Activated CD8-positive, alpha-beta memory T cell treated with anti-CD3 and anti-CD28 coated beads, Interleukin-2, amount 10 ng/mL, durations not matched to agents 7 days and 5 days (primary cell): ENCODE measurements at regions not wholly inside any gene's neighbourhood (a gene's known extent, or its start where the extent isn't known, plus 50 kb on each side); places are given as distances from the start of the nearest gene placed in this dataset.
"Not testable (repeated sequence)": the region's sequence is repeated elsewhere in the genome, so short reads cannot be mapped to it uniquely, and the experiment has no call there.

ENCODE experiments used
- ATAC-seq: fragments of 150-1000 bp; cut with Tn5 transposase; one replicate; pipeline ENCODE4 v1.10.0; 2021; ENCODE audit warnings: moderate library complexity
- CTCF ChIA-PET: fragments of 350-600 bp; sonication (Branson Sonifier 250); formaldehyde crosslinking; loops from one replicate; lab custom pipeline; 2021; ENCODE audit warnings: antibody characterized with exemption; lab: Charles Lee
- DNase-seq: peaks from one replicate; pipeline ENCODE4 v3.0.0-alpha.2; 2020
- H3K27ac Mint-ChIP-seq: one replicate; pipeline ENCODE4 v1.8.0; 2021; ENCODE audit warnings: mild to moderate bottlenecking, mixed read lengths
- H3K27me3 Mint-ChIP-seq: one replicate; pipeline ENCODE4 v1.8.0; 2021; ENCODE audit warnings: mixed read lengths
- H3K36me3 Mint-ChIP-seq: one replicate; pipeline ENCODE4 v1.8.0; 2021; ENCODE audit warnings: mild to moderate bottlenecking, mixed read lengths
- H3K4me1 Mint-ChIP-seq: one replicate; pipeline ENCODE4 v1.8.0; 2021; ENCODE audit warnings: mixed read lengths
- H3K4me3 Mint-ChIP-seq: one replicate; pipeline ENCODE4 v1.8.0; 2021; ENCODE audit warnings: mild to moderate bottlenecking, moderate library complexity, mixed read lengths
- H3K9me3 Mint-ChIP-seq: one replicate; pipeline ENCODE4 v1.8.0; 2022; ENCODE audit warnings: low read depth, mixed read lengths

DNA sequence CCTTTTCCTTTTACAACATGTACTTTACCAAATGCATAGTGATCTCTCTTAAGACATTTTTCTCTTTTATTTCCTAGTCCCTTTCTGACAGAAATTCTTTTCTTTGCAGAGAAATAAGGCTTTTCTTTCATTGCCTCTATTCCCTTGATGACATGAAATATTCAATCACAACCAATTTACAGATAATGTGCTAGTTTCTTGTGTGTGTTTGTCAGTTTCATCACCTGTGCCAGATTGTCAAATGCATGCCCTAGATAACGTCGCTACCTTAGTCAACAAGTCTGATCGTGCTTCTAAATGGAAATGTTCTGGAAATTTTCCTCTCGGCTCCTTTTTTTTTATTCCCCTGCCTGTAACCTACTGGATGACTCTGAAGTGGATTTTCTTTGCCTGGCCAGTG lies 478.1 kb downstream of the KLF5 start:
- Mint-ChIP-seq H3K4me3 (no peak overlapping the region), H3K27me3 (peaks cover 2% of the 10 kb centered on the region), H3K27ac (no peak overlapping the region), H3K36me3 (no peaks in the 10 kb centered on the region), H3K9me3 (no peaks in the 10 kb centered on the region), H3K4me1 (no peaks in the 10 kb centered on the region)
- DNase-seq (no peak), ATAC-seq (no peak)
- CTCF ChIA-PET: no interaction called here

DNA sequence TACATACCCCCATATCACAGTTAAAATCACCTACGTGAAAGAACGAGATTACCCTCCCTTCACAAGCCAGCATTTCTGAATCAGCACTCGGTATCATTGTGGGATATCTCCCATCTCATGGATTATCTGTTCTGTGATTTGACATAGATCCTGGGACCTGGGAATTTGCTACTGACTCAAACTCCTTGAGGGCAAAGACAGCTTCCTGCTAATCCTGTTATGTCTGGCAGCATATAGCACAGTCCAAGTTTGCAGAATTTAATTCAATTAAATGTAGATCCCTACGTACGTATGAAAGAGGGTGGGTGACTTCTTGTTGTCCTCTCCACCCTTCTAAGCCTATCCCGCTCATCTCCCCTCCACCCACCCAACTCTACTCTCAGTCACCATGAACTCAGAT lies 476.5 kb downstream of the KLF5 start:
- ATAC-seq: no peak
- no peak overlapping the region for H3K4me3 Mint-ChIP-seq
- DNase-seq: no peak
- H3K4me1 Mint-ChIP-seq: no peaks in the 10 kb centered on the region
- H3K9me3 Mint-ChIP-seq: no peaks in the 10 kb centered on the region
- H3K36me3 Mint-ChIP-seq: no peaks in the 10 kb centered on the region
- CTCF ChIA-PET: no interaction called here
- no peak overlapping the region for H3K27ac Mint-ChIP-seq
- H3K27me3 Mint-ChIP-seq: peaks cover 2% of the 10 kb centered on the region

DNA sequence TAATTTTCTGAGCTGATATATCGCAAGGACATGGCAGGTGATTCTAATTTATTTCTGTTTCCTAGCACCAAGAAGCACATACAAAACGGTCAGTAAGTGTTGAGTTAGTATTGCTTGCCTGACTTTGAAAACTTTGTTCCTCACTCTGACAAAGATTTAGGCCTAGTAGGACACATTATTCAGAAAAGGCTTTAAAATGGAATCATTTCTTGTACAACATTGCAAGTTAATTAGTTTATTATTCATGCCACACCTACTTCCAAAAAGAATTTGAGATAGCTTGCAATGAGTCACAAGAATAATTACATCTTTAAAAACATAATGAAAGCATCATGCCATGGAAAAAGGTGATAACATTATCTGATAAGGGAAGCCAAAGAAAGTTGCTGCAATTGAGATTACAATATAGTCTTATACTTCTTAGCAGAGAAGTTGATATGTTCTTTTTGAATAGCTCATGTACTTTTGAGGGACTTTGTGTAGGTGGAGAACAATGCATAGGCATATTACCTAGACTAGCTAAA lies 474.2 kb downstream of the KLF5 start:
- CTCF ChIA-PET: no interaction called here
- DNase-seq: no peak
- no peaks in the 10 kb centered on the region for H3K4me1 Mint-ChIP-seq
- no peak overlapping the region for H3K4me3 Mint-ChIP-seq
- no peaks in the 10 kb centered on the region for H3K9me3 Mint-ChIP-seq
- H3K36me3 Mint-ChIP-seq: no peaks in the 10 kb centered on the region
- H3K27me3 Mint-ChIP-seq: peaks cover 4% of the 10 kb centered on the region
- no peak for ATAC-seq
- H3K27ac Mint-ChIP-seq: no peak overlapping the region

DNA sequence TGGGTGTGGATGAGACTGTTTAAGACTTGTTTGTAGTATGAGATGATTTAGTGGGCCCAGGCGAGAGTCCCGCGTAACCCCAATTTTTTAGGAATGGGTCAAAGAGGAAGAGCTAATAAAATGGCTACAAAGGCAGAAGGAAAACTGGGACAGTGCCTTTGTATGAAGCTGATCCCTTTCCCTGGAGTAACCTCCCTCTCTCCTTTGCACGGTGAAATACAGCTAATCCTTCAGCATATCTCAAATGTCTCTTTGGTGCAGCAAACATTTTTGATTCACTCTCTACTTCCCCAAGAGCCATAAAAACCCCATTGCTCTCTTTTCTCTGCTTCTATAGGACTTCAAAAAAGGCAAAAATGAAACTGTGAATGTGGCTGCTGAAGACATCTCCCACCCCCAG lies 473.8 kb downstream of the KLF5 start:
- no peak for ATAC-seq
- H3K4me1 Mint-ChIP-seq: no peaks in the 10 kb centered on the region
- CTCF ChIA-PET: no interaction called here
- peaks cover 5% of the 10 kb centered on the region for H3K27me3 Mint-ChIP-seq
- no peak overlapping the region for H3K27ac Mint-ChIP-seq
- H3K9me3 Mint-ChIP-seq: no peaks in the 10 kb centered on the region
- no peak for DNase-seq
- H3K36me3 Mint-ChIP-seq: no peaks in the 10 kb centered on the region
- no peak overlapping the region for H3K4me3 Mint-ChIP-seq

GRCh38 chr13:73531014-73531413 lies 472.2 kb downstream of the KLF5 start:
- ATAC-seq: no peak
- no peak for DNase-seq
- H3K4me3 Mint-ChIP-seq: no peak overlapping the region
- no peaks in the 10 kb centered on the region for H3K4me1 Mint-ChIP-seq
- peaks cover 5% of the 10 kb centered on the region for H3K27me3 Mint-ChIP-seq
- CTCF ChIA-PET: no interaction called here
- no peak overlapping the region for H3K27ac Mint-ChIP-seq
- no peaks in the 10 kb centered on the region for H3K36me3 Mint-ChIP-seq
- H3K9me3 Mint-ChIP-seq: no peaks in the 10 kb centered on the region

DNA sequence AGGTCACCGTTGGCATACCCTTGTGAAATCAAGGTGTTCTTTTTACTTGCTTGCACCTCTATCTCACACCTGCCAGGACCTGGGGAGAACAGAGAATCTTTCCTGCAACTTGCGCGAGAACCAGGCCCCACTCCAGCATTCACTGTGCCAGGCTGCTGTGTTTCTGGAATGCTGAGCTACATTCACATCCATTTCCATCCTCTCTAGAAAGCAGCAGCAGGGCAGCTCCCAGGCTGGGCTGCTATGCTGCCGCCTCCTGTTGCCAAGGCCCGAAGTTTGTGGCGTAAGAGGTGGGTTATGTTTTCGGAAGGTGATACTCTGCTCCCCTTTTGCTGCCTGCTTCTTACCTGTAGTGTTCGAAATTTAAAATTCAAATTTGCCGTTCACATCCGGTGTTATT lies 464.1 kb downstream of the KLF5 start:
- no peak overlapping the region for H3K27ac Mint-ChIP-seq
- CTCF ChIA-PET: no interaction called here
- H3K4me1 Mint-ChIP-seq: peaks cover 15% of the 10 kb centered on the region
- ATAC-seq (no peak), DNase-seq (no peak)
- H3K9me3 Mint-ChIP-seq: no peaks in the 10 kb centered on the region
- no peaks in the 10 kb centered on the region for H3K36me3 Mint-ChIP-seq
- H3K27me3 Mint-ChIP-seq: peaks cover 3% of the 10 kb centered on the region
- no peak overlapping the region for H3K4me3 Mint-ChIP-seq

DNA sequence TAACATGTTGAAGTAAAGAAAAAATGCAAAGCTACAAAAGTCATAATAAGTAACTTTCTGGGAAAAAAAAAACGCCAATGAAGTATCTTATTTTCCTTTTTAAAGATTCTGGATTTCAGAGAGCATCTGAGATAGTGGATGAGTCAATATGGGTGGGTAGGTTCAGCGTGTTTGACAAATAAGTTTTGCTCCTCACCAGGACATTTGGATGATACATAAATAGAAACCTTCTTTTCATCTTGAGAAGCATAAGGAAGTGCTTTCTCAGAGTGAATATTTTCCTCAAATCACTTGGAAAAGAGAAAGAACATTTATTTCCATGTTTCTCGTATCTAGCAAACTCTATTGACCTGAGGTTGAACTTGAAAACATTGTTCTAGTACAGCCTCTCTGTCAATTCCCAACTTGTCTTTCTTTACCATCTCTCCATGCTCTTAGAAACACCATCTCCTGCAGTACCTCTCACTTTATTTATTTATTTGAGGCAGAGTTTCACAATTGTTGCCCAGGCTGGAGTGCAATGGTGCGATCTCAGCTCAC lies 463.2 kb downstream of the KLF5 start:
- Mint-ChIP-seq H3K9me3 (no peaks in the 10 kb centered on the region), H3K27me3 (peaks cover 3% of the 10 kb centered on the region), H3K27ac (no peak overlapping the region), H3K36me3 (no peaks in the 10 kb centered on the region), H3K4me3 (no peak overlapping the region), H3K4me1 (peaks cover 15% of the 10 kb centered on the region)
- ATAC-seq (no peak), DNase-seq (no peak)
- CTCF ChIA-PET: no interaction called here

- Mint-ChIP-seq H3K27ac (peak overlapping the region; percentile 25), H3K36me3 (no peaks in the 10 kb centered on the region), H3K4me1 (peaks cover 15% of the 10 kb centered on the region), H3K27me3 (peaks cover 3% of the 10 kb centered on the region), H3K9me3 (no peaks in the 10 kb centered on the region), H3K4me3 (peak overlapping the region; percentile 45)
- DNase-seq (no peak), ATAC-seq (peak; percentile 88)
- CTCF ChIA-PET: interaction anchor here (1.4 kb wide), 1 partner anchor 10 kb away, joined by 5 read pairs; no protein-coding TSS in a partner anchor
Observed at GRCh38 chr13:73521290-73521624, 462.5 kb downstream of the KLF5 start.

- DNase-seq (no peak), ATAC-seq (peak; percentile 33)
- CTCF ChIA-PET: interaction anchor here (1.4 kb wide), 1 partner anchor 9 kb away, joined by 5 read pairs; no protein-coding TSS in a partner anchor
- Mint-ChIP-seq H3K27me3 (peaks cover 2% of the 10 kb centered on the region), H3K4me1 (peaks cover 15% of the 10 kb centered on the region), H3K4me3 (peak overlapping the region; percentile 45), H3K9me3 (no peaks in the 10 kb centered on the region), H3K27ac (peak overlapping the region; percentile 42), H3K36me3 (no peaks in the 10 kb centered on the region)
Observed at GRCh38 chr13:73520566-73521289, 461.9 kb downstream of the KLF5 start.

DNA sequence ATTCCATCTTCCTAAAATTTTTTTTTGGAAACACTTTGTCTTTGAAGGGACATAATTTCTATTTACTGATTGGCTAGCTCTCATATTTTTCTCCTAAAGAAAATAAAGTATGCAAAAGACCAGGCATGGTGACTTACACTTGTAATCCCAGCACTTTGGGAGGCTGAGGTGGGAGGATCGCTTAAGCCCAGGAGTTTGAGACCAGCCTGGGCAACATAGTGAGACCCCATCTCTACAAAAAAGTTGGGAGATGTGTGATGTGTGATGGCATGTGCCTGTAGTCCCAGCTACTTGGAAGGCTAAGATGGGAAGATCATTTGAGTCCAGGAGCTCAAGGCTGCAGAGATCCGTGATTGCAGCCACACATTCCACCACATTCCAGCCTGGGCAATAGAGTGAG lies 461.3 kb downstream of the KLF5 start:
- CTCF ChIA-PET: interaction anchor here (1.4 kb wide), 1 partner anchor 9 kb away, joined by 5 read pairs; no protein-coding TSS in a partner anchor
- H3K9me3 Mint-ChIP-seq, H3K27me3 Mint-ChIP-seq, DNase-seq, H3K27ac Mint-ChIP-seq, ATAC-seq, H3K36me3 Mint-ChIP-seq, H3K4me3 Mint-ChIP-seq: not testable (repeated sequence)
- peaks cover 15% of the 10 kb centered on the region for H3K4me1 Mint-ChIP-seq

- ATAC-seq: no peak
- CTCF ChIA-PET: interaction anchor here (1.4 kb wide), 1 partner anchor 8 kb away, joined by 5 read pairs; no protein-coding TSS in a partner anchor
- no peaks in the 10 kb centered on the region for H3K9me3 Mint-ChIP-seq
- DNase-seq: no peak
- no peaks in the 10 kb centered on the region for H3K27me3 Mint-ChIP-seq
- H3K4me1 Mint-ChIP-seq: peaks cover 15% of the 10 kb centered on the region
- H3K27ac Mint-ChIP-seq: no peak overlapping the region
- no peaks in the 10 kb centered on the region for H3K36me3 Mint-ChIP-seq
- H3K4me3 Mint-ChIP-seq: no peak overlapping the region
Observed at GRCh38 chr13:73519396-73520116, 460.8 kb downstream of the KLF5 start.

DNA sequence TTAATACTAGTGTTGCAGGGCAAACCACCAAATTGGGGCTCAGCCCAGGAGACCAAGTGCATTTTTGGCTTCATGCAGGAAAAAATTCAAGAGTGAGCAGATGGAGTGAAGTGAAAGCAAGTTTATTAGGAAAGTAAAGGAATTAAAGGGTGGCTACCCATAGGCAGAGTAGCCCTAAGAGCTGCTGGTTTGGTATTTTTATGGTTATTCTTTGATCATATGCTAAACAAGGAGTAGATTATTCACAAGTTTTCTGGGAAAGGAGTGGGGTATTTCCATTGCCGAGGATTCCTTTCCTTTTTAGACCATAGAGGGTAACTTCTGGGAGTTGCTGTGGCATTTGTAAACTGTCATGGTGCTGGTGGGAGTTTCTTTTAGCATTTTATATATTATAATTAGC lies 459.0 kb downstream of the KLF5 start:
- no peak for ATAC-seq
- no peak for DNase-seq
- Mint-ChIP-seq H3K9me3 (no peaks in the 10 kb centered on the region), H3K4me1 (peaks cover 15% of the 10 kb centered on the region), H3K27ac (no peak overlapping the region), H3K36me3 (no peaks in the 10 kb centered on the region), H3K27me3 (peaks cover 3% of the 10 kb centered on the region), H3K4me3 (no peak overlapping the region)
- CTCF ChIA-PET: no interaction called here

DNA sequence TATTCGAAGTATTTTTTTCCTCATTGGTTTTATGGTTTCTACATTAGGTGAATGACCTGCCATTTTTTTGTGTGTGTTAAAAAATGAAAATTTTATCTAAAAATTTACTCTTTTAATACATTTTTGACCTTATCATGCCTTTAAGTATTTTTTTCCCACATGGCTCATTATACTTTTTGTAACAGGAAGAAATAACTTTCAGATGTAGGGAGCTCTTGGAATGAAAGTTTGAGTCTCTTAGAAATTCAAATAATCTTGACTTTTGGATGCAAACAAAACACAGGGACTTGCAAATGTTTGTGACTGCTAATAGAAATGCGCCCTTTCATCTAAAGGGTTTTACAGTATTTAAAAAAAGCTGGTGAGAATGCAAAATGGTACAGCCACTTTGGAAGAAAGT lies 457.9 kb downstream of the KLF5 start:
- Mint-ChIP-seq H3K4me3 (no peak overlapping the region), H3K27ac (no peak overlapping the region), H3K27me3 (peaks cover 3% of the 10 kb centered on the region), H3K4me1 (peaks cover 15% of the 10 kb centered on the region), H3K36me3 (no peaks in the 10 kb centered on the region), H3K9me3 (no peaks in the 10 kb centered on the region)
- no peak for ATAC-seq
- no peak for DNase-seq
- CTCF ChIA-PET: no interaction called here

DNA sequence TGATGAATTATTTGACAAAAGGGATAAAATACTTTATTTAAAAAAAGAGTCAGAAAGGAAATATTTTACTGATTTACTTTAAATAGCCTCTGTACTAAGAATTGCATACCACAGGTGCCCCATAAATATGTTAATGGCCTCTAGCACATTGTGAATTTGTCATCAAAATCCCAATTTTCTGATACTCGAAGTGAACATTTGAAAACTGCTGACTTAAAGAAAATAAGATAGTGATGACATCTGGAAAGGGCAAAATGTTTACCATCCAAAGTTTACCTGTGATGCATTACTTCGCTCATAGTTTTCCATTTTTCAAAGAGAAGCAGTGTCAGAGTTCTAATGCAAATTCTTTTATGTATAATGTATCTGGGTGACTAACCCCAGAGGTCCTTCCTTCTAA lies 455.4 kb downstream of the KLF5 start:
- H3K4me1 Mint-ChIP-seq: no peaks in the 10 kb centered on the region
- no peak overlapping the region for H3K4me3 Mint-ChIP-seq
- ATAC-seq: no peak

More for the DNA sequence above, 455.4 kb downstream of the KLF5 start:
- H3K27ac Mint-ChIP-seq: no peak overlapping the region
- CTCF ChIA-PET: no interaction called here
- no peak for DNase-seq
- H3K27me3 Mint-ChIP-seq: peaks cover 3% of the 10 kb centered on the region
- no peaks in the 10 kb centered on the region for H3K36me3 Mint-ChIP-seq
- H3K9me3 Mint-ChIP-seq: no peaks in the 10 kb centered on the region
